K562 (cell line): ENCODE measurements at regions not wholly inside any gene's neighbourhood (a gene's known extent, or its start where the extent isn't known, plus 50 kb on each side); places are given as distances from the start of the nearest gene placed in this dataset.

Experiments used
- GABPB1 ChIP-seq: sonication (generic); formaldehyde crosslinking; IDR thresholded peaks from 2 replicates; pipeline ENCODE4 v1.8.0; 2022; ENCODE audit warnings: mild to moderate bottlenecking, missing genetic modification reagents
- JUND ChIP-seq, 2 experiments: IDR thresholded peaks; 2 replicates in 1 of 2; 3 replicates in 1 of 2; pipeline ENCODE4 v1.6.1; 2011; ENCODE audit warnings: borderline replicate concordance in 2 of 2, low read depth in 2 of 2, low read length in 2 of 2, improper control_type of control experiment in 1 of 2, missing biosample characterization in 1 of 2, missing genetic modification characterization in 1 of 2, missing genetic modification reagents in 1 of 2
- MAX ChIP-seq: sonication (generic); formaldehyde crosslinking; IDR thresholded peaks from 2 replicates; pipeline ENCODE4 v1.9.0; 2022; ENCODE audit warnings: mild to moderate bottlenecking, missing genetic modification reagents
- MYC ChIP-seq, 2 experiments: fragments of 250-450 bp in 1 of 2; sonication (Bioruptor Pico) in 1 of 2; IDR thresholded peaks; 2 replicates each; pipeline versions ENCODE4 v1.5.1 to v1.6.1; 2012 to 2021; ENCODE audit warnings: low read depth in 2 of 2, borderline replicate concordance in 1 of 2, improper control_type of control experiment in 1 of 2, low read length in 1 of 2, mild to moderate bottlenecking in 1 of 2, moderate library complexity in 1 of 2
- RNF2 ChIP-seq: sonication (generic); IDR thresholded peaks from 2 replicates; pipeline ENCODE4 v1.6.1; 2016
- TCF7L2 ChIP-seq: fragments of 150-350 bp; IDR thresholded peaks from 2 replicates; pipeline ENCODE4 v1.6.1; 2016; ENCODE audit warnings: low read depth, mild to moderate bottlenecking, low read length, moderate library complexity

GRCh38 chr3:106082616-106083015 is 213.8 kb upstream of the CBLB start:
- TF ChIP-seq JUND (IDR thresholded peaks at IDR 0.05; ENCODE audit: borderline replicate concordance, low read depth, low read length) (no peak), JUND (tag; IDR thresholded peaks at IDR 0.05; ENCODE audit: borderline replicate concordance, low read depth, low read length) (no peak), GABPB1 (CRISPR knock-in tag) (no peak), MYC (IDR thresholded peaks at IDR 0.05; ENCODE audit: low read depth, low read length) (no peak), MYC (CRISPR knock-in tag; IDR thresholded peaks at IDR 0.05; ENCODE audit: borderline replicate concordance, low read depth) (no peak), TCF7L2 (no peak), MAX (CRISPR knock-in tag) (no peak), RNF2 (no peak)
